Esophagus squamous epithelium (tissue), 4 donors: ENCODE measurements at regions not wholly inside any gene's neighbourhood (a gene's known extent, or its start where the extent isn't known, plus 50 kb on each side); places are given as distances from the start of the nearest gene placed in this dataset.

Experiments used
- POLR2A ChIP-seq, 4 donors: fragments of 450-650 bp; IDR thresholded peaks; one replicate each; pipeline ENCODE4 v1.6.1; 2017; ENCODE audit warnings: antibody characterized with exemption in 4 of 4, mild to moderate bottlenecking in 4 of 4, moderate library complexity in 3 of 4
- TF ChIP-seq, protein P1 (sequence below), 6 experiments: fragments of 450-650 bp in 4 of 6; fragments of 200-600 bp in 2 of 6; sonication (generic) in 2 of 6; IDR thresholded peaks; one replicate each; pipeline ENCODE4 v1.5.1; 2016 to 2019; ENCODE audit warnings: antibody characterized with exemption in 6 of 6, mild to moderate bottlenecking in 4 of 6, moderate library complexity in 4 of 6

DNA sequence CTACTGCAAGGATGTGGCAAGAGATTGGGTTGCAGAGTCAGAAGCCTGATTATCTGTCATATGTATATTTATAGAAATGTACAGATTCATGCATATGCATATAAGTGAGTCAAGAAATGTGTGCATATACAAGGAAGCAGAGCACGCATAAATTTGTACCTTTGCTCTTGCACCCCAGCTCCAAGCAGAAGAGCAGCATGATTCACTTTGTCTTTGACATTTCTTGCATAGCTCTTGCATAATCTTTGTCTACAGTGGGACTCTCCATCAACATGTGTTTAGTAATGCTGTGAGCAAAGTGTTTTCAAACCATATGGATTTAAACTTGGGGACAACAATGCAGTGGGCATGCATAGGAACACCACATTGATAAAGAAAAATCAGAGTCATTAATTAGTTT lies 330.7 kb upstream of the DCN start:
- TF ChIP-seq, protein P1, sequence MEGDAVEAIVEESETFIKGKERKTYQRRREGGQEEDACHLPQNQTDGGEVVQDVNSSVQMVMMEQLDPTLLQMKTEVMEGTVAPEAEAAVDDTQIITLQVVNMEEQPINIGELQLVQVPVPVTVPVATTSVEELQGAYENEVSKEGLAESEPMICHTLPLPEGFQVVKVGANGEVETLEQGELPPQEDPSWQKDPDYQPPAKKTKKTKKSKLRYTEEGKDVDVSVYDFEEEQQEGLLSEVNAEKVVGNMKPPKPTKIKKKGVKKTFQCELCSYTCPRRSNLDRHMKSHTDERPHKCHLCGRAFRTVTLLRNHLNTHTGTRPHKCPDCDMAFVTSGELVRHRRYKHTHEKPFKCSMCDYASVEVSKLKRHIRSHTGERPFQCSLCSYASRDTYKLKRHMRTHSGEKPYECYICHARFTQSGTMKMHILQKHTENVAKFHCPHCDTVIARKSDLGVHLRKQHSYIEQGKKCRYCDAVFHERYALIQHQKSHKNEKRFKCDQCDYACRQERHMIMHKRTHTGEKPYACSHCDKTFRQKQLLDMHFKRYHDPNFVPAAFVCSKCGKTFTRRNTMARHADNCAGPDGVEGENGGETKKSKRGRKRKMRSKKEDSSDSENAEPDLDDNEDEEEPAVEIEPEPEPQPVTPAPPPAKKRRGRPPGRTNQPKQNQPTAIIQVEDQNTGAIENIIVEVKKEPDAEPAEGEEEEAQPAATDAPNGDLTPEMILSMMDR (IDR thresholded peaks at IDR 0.05): no peak
- TF ChIP-seq POLR2A (IDR thresholded peaks at IDR 0.05): no peak
